NK-92 treated with Interleukin-12 subunit alpha and Interleukin-12 subunit beta, amount 100 ng/mL, for 24 hours (cell line): ENCODE measurements at regions not wholly inside any gene's neighbourhood (a gene's known extent, or its start where the extent isn't known, plus 50 kb on each side); places are given as distances from the start of the nearest gene placed in this dataset.

Experiments
- DNase-seq: peaks from one replicate; lab custom pipeline; 2025; lab: John Stamatoyannopoulos, UW

GRCh38 chr1:88063605-88064004, 620.5 kb upstream of the PKN2 start:
- DNase-seq, result no peak

GRCh38 chr1:88068407-88068960, 615.6 kb upstream of the PKN2 start:
- DNase-seq, result no peak

- DNase-seq, result no peak
Measured at GRCh38 chr1:88070956-88071355, 613.1 kb upstream of the PKN2 start.

DNA sequence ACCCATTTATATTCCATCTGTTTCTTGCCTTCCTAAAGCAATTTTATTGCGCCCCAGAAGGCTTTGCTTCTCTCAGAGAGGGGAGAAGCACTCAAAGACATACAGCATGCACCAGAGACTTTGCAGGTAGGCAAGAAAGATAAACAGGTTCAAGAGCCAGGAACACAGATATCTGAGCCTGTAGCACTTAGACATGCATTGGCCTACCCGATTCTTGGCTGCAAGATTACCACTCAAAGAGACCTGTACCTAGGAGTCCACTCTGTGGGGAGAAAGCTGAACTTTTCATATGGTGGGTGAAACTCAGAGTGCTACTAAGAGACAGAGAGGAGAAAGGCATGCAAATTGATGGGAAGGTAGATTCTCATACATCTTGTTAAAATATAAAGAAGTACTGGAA, 609.4 kb upstream of the PKN2 start:
- DNase-seq, result no peak

- no peak for DNase-seq
Measured at GRCh38 chr1:88075813-88076212, 608.3 kb upstream of the PKN2 start.

- no peak for DNase-seq
Measured at GRCh38 chr1:88079036-88079435, 605.0 kb upstream of the PKN2 start.

- no peak for DNase-seq
Measured at GRCh38 chr1:88080875-88081274, 603.2 kb upstream of the PKN2 start.

GRCh38 chr1:88088481-88088880, 595.6 kb upstream of the PKN2 start:
- no peak for DNase-seq

- DNase-seq, result no peak
Measured at GRCh38 chr1:88089961-88090360, 594.1 kb upstream of the PKN2 start.

GRCh38 chr1:88098881-88099280, 585.2 kb upstream of the PKN2 start:
- DNase-seq, result no peak

DNA sequence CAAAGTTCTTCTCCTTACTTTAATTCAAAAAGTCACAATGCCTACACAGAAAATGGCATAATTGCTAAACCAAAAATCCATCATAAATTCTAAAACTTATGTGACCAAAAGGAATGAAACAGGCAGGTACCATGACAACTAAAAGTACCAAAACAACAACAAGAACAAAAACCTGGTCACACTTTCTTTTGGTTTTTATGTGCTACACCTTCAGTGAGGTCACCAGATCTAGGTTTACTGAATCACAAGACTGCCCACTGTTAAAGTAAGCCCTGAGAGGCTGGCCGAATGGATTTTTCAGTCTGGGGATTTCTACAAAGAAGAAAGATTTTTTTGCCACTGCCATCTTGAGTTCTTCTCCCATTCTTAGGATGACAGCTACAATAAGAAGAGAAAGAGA, 583.0 kb upstream of the PKN2 start:
- no peak for DNase-seq

- DNase-seq, result no peak
Measured at GRCh38 chr1:88104236-88104635, 579.8 kb upstream of the PKN2 start.

GRCh38 chr1:88104886-88105285, 579.2 kb upstream of the PKN2 start:
- no peak for DNase-seq

- no peak for DNase-seq
Measured at GRCh38 chr1:88111816-88112215, 572.3 kb upstream of the PKN2 start.

GRCh38 chr1:88117597-88117996, 566.5 kb upstream of the PKN2 start:
- no peak for DNase-seq

- DNase-seq, result no peak
Measured at GRCh38 chr1:88118176-88118845, 565.8 kb upstream of the PKN2 start.

- DNase-seq, result no peak
Measured at GRCh38 chr1:88124614-88125013, 559.5 kb upstream of the PKN2 start.

DNA sequence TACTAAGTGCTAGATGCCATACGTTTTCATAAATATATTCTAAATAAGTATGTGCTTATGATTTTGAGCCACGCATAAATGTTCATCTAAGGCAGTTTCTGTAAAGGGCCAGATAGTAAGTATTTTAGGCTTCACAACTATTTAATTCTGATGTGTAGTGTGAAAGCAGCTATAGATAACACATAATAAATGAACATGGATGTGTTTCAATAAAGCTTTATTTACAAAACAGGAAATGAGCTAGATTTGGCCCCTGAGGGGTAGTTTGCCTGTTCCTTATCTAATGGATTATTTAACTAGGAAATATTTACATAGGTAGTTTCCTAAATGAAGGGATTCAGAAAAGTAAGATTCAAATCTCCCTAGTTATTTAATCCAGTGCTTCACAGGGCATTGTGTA, 557.6 kb upstream of the PKN2 start:
- DNase-seq, result no peak

DNA sequence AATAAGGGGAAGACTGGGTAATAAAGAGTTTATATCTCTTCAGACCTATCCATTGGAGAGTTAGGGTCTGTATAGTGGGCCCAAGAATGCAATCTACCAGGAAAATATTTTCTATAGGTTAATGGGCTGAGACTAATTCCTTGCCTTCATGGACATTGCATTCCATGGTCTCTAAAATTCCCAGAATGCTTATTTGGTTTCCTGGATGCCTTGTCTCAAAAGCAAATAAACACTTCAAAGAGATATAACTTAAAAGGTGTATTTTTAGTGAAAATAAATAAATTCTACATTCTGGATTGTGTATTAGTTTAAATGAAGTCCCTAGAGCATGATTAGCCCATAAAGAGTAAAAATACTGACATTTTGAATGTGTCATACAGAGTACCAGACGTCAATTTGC, 550.1 kb upstream of the PKN2 start:
- DNase-seq, result no peak

GRCh38 chr1:88134983-88135921, 548.8 kb upstream of the PKN2 start:
- DNase-seq, result no peak

DNA sequence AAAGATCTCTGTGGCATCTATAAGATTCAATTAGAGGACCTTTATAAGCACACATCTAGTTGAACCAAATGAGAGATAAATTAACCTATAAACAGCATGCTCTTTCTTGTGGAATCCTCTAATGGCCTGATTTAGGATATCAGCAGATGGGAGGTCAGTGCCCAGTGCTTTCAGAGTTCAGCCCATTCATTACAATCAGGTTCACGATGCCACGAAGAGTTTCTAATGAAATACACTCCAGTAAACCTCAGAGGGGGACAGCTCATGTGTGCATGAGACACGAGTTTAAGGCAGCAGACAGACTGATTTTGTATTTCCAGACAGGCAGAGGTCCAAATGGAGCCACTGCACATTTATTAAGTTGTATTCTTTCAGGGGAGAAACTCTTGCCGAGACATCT, 544.4 kb upstream of the PKN2 start:
- DNase-seq, result no peak

DNA sequence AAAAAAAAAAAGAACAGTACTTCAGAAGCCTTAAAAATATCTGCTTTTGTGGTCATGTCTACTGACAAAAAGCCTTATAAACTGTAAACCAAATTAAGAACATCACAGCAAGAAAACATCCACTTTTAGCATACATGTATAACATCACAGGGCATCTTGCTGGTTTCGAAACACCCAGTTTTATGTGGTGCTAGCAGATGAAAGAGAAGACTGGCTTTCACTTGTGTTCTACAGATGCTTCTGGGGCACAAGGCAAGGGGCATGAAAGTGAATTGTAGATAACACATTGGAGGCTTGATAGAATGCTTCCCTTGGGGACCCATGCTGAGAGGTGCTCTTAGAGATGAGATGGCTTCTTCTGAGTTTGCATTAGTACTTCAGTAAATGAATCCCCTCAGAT, 543.7 kb upstream of the PKN2 start:
- no peak for DNase-seq

DNA sequence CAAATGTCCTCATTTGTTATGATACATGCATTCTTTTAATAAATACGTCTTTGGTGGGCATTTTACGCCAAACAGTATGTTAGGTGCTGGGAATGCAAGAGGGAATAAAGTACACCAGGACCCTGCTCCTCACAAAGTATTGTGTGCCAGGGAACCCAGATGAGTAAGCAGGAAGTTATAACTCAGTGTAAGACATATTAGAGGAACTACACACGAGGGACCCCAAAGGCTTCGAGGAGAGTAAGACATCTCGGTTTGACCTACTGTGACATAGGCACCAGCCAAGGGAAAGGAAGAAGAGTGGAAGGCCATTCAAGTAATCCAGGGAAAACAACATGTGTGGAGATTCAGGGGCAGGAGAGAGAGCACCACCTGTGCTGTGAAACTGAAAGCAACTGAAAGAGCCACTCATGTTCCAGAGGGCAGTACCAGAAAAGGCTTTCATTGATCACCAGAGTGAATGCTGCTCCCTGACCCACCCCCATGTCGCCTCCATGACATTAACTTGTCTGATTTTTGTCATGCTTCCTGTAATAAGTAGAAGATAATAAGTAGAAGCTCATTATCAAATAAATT, 542.5 kb upstream of the PKN2 start:
- no peak for DNase-seq
